ENCODE measurements at regions not wholly inside any gene's neighbourhood (a gene's known extent, or its start where the extent isn't known, plus 50 kb on each side); places are given as distances from the start of the nearest gene placed in this dataset.

DNA sequence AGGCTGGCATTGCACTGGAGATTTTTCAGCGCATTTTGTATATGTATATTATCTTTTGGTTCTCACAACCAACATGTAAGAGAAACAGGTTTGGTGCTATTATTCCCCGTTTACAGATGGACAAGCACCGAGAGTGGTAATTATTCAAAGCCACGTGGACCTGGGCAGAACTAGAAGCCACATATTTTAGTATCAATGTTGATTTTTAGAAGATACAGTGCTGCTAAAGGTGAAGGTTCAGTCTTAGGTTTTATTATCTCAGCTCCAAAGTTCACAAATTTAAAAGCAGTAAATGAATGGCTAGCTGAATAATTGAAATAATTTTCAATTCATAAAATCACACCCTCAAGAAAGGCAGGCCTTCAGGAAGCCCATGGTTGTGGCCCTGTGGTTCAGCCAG, 400.6 kb upstream of the ID2 start:
- no peak for DNase-seq

DNA sequence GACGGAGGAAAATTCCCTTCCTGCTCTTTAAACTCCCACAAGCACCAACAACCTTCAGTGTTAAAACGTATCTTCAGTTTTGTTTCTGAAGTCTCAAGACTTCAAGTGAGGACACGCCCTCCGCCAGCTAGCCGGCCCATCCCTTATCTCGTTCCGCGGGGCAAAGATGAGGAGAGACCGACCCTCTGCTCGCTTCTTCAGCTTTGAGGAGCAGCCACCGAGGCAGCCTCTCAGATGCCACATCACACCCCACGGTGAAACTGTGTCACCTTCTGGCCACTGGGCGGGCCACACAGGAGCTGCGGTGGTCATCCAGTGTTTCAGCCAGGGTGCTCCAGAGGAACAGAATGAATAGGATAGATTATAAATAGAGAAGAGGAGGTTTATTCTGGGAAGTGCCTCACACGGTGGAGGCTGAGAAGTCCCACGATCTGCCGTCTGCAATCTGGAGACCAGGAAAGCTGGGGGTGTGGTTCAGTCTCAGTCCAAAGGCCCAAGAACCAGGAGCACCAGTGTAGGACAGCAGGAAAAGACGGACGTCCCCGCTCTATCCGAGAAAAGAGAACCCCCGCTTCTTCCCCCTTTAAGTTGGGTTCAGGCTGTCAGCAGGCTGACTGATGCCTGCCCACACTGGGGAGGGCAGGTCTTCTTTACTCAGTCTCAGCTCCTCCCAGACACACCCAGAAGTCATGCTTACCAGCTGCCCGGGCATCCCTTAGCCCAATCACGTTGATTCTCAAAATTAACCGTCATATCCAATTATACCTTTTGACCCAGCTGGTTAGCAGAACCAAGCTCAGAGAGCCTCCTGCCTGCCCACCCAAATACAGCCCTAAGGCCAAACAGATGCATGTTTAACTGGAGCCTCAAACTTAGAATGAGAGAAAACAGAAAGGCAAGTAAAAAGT, 399.7 kb upstream of the ID2 start:
- no peak for DNase-seq

DNA sequence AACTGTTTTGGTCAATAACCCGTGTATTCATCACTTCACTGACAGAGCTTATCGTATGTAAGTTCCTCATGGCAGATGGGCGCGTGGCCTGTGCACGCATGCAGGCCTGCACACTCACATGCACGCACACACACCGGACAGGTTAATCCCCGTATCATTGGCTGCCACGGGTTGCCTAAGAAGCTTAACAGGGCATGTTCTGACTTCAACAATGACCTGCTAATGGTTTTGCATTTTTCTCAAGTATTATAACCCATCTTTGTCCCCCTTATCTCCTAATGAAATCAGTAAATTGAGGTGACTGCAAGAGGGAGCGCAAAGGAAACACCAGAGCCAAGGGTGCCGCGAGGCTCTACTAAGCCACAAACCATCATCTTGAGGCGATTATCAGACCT, 399.0 kb upstream of the ID2 start:
- no peak for DNase-seq

DNA sequence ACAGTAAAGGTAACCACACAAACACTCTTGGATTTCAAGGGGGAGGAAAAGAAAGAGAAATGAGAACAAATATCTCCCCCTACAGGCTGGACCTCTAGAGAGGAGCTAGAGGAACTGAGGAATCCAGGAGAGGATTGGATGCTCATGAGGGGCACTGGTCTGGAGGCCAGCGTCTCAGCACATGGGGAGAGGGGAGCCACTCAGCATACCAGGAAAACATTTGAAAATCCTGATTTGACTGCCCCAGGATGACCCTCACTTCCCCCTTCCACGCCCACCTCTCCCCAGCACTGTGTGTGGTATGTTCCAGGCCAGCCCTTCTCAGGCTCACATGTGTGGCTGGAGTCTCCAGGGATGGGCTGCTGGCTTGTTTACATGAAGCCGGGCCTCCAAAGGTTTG, 396.8 kb upstream of the ID2 start:
- DNase-seq = no peak

DNA sequence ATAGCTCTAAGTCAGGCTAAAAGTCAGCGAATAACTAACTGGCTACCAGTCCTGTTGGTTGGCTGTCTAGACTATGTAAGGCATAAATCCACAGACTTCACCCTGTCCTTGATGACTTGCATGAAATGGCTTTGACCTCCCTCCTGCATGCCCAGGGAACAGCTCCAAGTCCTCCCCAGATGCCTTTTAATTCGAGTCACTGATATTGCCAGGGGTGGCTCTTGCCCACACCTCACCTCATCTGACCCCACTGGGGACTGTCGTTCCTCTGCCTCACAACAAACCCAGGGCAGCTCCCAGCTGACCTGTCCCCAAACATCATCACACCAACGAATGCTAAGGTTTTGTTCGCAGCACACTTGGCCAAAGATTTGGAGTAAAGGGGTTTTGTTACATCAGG, 396.0 kb upstream of the ID2 start:
- DNase-seq = no peak

DNA sequence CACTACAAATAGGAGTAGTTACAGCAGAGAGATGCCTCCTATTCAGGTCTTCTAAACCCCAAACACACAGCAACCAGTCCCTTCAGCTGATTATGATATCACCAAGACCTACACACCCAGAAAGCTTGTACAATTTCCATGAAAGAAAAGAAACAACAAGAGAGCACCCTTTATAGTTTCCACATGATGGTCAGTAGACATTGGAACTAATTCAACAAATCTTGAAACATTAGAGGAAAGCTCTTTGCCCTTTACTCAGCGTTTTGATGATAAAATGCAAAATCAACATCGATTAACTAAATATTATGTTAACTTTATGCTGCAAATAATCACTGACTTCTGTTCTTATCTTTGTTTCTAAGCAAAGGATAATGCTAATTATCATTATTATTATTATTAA, 393.6 kb upstream of the ID2 start:
- no peak for DNase-seq

DNA sequence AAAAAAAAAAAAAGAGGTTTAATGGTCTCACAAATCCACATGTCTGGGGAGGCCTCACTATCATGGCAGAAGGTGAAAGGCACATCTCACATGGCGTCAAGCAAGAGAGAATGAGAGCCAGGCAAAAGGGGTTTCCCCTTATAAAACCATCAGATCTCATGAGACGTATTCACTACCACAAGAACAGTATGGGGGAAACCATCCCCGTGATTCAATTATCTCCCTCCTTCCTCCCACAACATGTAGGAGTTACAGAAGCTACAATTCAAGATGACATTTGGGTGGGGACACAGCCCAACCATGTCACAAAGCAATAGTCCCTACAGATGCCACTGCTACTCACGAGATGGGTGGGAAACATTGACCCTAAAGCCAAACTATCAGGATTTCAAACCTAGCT, 392.7 kb upstream of the ID2 start:
- DNase-seq = no peak

DNA sequence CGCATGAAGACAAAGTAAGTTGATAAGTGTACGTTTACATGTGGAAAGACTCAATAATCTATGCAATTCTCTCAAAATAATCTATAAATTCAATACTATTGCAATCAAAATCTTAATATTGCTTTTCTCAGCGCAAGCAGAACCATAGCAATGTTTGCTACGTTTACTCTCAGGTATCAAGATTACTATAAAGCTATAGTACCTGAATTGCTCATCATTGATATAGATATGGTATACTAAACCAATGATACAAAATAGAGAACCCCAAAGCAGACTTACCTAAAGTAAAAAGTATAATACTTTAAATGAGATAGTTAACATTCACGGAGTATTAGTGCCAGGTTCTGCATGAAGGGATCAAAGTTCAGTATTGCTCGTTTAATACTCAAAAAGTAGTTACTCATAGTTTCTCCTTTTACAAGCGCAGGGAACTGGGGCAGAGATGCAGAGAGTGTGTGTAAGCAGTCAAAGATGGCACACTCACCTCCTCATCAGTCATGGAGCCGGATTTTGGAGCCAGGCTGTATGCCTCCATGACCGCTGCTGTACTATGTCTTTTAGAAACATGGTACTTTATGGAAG, 391.0 kb upstream of the ID2 start:
- no peak for DNase-seq

DNA sequence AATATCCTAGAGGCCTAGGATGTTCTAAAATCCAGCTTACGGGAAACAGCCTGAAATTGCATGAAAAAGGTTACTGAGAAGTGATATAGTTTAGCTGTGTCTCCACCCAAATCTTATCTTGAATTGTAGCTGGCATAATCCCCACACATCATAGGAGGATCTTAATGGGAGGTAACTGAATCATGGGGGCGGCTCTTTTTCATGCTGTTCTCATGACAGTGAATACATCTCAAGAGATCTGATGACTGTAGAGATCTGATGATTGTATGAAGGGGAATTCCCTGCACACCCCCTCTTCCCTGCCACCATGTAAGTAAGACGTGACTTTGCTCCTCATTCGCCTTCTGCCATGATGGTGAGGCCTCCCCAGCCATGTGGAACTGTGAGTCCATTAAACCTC, 385.6 kb upstream of the ID2 start:
- no peak for DNase-seq

DNA sequence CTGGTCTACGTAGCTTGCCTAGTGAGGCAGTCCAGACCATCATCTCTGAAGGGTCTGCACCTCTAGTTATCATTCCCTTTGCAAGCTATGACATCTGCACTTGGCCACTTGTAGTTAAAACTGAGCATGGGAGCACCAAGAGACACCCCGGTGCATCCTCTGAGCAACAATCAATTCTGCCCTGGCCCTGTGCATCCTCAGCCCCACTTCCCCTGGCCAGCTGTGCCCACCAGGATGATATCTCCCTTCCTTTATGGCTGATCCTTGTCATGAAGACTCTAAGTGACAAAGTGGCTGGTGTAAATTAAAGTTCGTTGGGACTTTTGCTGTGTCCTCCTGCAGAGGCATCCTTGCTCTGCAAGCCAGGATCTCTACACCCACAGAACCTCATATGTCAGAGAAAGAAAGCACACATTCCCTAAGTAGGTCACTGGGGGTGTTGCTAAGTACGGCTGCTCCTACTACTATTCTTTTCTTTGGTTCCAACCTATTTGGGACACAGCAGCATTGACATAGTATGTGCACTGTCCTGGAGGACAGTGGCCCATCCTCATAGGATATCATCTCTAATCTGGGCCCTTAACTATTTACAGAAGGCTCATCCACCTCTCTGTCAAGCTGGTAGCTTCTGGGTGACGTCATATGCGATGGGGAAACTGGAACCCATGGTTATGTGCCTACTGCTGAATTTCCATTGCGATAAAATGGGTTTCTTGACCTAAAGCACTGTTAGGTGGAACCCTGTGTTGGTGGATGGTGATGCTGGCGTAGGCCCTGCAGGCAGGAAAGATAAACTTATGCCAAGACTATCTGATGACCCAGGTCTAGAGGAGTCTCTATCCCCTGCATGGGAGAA, 384.3 kb upstream of the ID2 start:
- DNase-seq = no peak

DNA sequence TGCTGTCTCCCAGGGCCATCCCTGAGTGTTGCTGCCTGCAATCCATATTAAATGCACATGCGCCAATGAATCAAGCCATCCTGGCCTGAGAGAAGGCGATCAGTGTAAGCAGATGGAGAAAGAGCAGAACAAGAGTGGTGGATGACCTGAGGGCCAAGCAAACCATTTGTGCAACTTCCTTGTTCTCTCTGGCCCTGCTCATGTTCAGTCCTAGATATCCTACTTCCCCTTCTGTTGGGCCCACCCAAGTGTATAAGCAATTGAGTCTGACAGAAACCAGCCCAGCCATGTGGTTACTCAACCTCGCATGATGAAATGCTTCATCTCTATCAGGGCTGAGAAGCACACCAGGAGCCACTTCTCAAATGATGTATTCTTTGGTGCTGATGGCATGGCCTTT, 383.1 kb upstream of the ID2 start:
- peak; percentile 99 for DNase-seq

DNA sequence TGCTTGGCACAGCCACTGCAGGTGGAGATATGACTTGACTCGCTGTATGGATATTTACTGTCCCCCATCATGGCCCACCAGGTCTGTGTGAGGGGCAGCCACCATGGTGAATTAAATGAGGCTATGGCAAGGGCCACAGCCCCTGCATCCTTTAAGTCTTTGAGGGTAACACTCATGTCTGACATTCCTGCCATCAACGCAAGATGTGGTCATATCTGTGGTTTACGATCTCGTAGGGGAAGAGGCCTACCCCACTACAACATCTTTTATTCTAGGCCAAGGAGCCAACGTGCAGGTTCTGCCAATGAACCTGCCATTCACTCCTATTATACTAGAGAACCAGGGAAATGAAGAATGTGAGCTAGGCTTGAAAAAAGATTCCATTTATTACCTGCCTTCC, 381.6 kb upstream of the ID2 start:
- peak; percentile 12 for DNase-seq

DNA sequence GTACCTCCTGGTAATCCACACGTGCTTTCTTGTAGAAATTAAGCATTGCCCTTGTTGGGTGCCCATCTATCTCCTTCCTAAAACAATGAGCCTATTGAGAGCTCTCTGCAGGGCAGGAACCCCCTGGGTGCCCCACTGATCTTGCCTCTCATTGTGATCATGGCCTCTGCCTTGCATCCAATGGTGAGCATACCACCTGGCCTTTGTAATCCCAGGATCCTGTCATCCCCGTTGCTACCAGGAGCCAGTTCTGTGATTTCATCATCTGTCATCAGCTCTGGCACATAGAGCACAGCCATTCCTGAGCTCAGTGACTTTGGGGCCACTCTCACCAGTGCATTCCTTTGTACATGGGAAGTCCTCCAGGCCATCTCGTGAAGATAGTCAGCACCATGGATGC, 381.0 kb upstream of the ID2 start:
- no peak for DNase-seq

DNA sequence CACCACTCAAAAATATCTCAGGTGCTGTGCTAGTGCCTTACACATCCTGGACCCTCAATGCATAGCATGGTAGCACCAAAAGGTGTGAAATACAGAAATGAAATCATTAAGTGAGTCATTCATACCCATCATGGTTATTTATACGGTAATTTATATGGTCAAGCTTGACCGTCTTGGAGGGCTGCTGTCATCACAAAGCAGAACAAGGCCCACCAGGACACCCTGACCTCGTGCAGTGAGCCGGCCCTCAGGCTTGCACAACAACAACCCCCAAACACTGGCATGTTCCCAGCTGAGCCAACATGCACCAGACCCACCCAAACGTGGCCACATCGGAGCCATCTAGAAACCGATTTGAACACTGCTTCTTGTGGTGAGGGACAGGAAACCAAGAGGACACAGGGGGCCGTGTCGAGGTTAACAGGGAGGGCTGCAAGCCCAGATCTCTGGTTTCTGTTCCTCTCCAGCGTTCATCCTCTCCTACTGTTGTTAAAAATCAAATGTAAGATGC, 378.5 kb upstream of the ID2 start:
- peak; percentile 99 for DNase-seq

DNA sequence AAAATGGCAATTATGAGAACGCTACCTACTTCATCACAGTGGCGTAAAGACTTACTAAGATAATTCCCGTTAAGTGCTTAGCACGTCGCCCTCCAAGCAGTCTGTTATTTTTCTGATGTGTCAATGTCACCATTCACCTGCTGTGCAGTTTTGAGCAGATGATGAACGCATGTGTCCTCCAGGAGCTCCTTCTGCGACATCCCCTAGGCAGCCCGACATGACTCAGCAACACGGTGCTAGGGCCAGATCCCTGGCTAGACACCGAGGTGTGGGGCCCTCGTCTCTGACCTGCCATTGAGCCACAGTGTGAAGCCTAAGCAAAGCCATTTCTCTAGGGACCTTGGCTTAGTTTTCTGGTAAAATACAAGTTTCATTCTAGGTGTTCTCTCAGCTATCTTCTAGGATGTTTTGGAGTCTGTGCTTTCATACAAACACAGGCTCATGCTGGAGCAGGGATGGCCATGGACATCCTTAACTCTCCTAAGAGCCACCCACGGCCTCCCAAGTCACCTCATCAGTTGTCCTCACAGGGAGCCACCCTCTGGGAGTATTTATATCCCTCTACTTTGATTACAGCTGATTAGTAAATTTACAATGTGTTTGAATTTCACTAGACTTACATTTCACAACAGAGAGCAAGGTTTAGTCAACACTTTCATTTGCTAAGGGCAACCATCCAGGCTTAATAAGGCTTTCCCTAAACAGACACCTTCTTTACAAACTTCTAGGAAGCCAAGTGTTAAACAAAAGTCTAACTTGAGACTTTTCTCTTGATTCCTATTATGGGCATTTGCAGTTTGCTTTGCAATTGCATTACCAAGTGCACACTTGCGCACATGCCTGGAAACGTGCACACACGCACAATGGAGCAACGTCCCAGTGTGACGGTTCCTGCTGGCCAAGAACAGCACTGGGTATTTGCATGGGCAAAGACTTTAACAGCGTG, 376.8 kb upstream of the ID2 start:
- DNase-seq = peak; percentile 17

DNA sequence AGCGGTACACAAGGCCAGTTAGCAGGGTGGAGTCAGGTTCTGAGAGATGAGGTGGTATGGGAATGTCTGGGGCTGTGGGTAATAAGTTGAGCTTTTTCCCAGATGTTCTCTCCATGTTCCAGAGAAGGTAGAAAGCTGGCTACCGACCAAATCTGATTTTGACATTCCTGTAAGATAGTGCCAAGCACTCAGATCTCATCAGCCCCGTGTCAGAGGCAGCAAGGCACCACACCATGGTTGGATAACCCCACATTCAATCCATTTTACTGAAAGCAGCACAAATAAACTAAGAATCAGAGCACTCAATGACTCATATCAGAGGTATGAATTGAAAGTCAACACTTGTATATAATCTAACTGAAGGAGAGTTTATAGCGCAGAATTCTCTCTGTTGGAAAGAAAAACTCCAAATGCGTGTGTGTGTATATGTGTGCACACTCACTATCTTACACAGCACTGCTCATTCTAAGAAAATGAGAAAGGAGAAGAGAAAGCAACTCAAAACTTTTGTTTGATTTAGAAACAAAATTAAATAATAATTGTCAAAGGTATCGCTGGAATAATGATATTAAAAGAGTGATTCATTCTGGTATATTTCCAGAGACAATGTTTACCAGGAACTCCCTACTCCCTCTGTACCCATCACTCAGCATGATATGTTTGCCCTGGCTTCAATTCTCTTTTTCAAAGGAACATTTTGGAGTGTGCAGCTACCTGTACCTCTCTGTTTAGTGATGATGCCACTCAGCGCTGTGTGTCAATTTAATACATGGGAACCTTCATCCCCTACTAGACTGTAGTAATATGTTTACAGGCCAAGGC, 375.1 kb upstream of the ID2 start:
- no peak for DNase-seq

DNA sequence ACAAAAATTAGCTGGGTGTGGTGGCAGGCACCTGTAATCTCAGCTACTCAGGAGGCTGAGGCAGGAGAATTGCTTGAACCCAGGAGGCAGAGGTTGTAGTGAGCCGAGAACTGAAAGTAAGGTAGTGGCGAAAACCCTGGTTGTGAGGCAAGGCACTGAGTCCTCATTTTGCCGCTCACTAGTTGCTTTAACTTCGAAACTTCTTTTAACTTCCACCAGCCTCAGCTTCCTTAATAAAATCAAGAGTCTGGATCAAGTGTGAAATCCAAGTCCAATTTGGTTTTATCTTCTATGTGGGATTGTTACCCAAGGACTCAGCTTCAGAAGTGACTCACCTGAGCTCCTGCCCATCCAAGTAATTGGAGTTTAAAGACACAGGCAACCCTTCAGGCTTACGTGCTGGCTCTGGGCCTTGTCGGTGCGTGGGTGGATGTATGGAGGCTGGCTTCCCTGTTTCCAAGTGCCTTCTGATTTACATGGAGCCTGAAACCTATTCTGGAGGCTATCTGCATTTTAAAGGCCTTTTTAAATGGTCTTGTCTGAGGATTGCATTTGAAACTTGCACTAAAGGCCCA, 374.2 kb upstream of the ID2 start:
- no peak for DNase-seq

DNA sequence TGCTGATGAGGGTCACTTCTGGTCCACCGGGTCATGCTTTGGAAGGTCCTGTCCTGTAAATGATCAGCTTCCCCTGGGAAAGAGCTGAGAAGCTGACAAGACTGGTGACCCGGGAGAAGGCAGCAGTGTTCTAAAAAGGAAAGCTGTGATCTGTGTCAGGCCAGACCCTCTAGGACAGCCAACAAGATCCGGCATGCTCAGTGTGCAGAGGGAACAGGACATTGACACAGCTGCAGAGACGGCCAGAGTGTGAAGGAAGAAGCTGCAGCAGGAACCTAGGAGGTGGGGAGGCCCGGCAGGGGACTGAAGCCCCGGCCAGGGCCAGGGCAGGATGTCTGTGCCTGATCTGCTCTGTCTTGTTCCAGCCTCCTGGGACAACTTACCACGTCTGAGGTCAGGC, 372.7 kb upstream of the ID2 start:
- DNase-seq = peak; percentile 18

DNA sequence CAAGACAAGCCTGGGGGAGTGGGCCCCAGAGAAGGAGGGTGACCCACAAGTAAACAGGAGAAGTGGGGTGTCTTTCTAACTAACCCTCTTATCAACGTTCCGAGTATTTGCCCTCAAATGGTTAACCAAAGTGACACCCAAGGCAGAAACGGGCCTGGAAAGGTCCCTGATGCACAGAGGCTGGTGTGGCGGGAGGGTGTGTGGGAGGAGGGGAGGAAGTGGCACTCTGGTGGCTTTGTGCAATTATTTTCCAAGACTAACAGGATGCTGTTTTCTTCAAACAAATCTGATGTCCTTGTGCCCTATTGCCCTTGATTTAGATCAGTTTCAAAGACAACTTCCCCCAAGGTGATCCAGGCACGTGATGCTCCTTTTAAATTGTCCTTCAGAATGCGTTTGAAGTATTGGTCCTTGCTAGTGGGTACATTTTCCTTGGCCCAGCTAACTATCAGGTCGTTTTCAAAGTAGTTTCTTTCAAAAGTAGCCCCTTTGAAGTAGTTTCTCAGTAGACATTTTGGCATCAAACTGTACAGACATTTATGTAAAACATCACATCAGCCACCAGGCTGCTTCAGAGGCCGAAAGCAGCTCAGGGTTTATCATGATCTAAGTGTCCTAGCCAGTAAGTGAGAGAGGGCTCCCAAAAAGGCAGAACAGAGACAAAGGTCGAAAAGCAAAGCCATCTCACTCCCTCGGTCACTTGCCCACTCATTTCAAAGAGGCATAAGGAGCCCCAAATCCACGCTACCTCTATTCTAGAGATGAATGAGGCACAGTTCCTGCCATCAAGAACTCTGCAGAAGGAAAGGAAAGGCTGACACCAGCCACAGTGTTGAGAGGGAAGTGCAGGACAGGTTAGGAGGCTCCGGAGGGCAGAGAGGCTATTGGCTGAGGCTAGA, 371.1 kb upstream of the ID2 start:
- peak; percentile 86 for DNase-seq

DNA sequence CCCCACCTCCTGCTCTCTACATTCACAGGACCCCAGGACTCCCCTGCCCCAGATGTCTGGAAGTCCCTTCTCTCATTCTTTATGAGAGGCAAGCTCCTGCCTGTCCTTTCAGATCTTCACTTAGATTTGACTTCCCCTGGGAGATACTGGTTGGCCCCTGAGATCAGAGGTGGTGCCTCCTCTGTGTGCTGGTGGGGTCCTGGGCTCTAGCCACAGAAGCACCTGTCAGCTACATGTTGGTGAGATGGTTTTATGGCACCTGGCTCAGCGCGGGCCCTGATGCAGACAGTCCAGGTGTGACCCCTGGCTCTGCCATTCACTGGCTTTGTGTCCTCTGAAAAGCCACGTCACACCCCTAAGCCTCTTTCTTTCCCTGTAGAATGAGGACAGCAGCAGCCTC, 369.6 kb upstream of the ID2 start:
- DNase-seq = no peak
